GM23248 (cell line): ENCODE measurements at regions not wholly inside any gene's neighbourhood (a gene's known extent, or its start where the extent isn't known, plus 50 kb on each side); places are given as distances from the start of the nearest gene placed in this dataset.

Experiments
- EZH2 ChIP-seq: fragments of 200-600 bp; sonication (generic); IDR thresholded peaks from 2 replicates; pipeline ENCODE4 v1.6.1; 2018; ENCODE audit warnings: antibody characterized with exemption, mild to moderate bottlenecking; ENCODE audit not compliant: insufficient read depth, poor library complexity, severe bottlenecking
- EZH2phosphoT487 ChIP-seq: fragments of 200-600 bp; sonication (generic); IDR thresholded peaks from 2 replicates; pipeline ENCODE4 v1.6.1; 2018; ENCODE audit warnings: antibody characterized with exemption, moderate library complexity, mild to moderate bottlenecking, low read depth; ENCODE audit not compliant: insufficient read depth

DNA sequence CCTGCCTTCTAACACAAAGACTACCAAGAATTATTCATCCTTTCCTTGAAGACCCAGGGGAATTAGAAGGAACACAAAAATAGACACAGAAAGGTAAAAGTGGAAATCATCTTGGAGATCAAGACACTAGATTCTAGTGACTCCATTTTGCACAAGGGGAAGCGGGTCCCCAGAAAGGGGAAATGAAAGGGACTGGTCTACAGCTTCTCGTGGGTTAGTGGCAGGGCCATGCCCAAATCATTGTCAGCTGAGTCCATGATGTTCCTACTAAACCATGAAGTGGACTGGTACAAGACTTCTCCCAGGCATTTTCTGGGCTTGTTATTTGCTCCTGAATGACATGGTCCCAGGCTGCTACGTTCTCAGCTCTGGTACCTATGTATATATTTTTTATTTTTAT is 230.7 kb upstream of the TPRG1 start:
- TF ChIP-seq EZH2 (no peak), EZH2phosphoT487 (no peak)
